HEK293 (cell line): ENCODE measurements at regions not wholly inside any gene's neighbourhood (a gene's known extent, or its start where the extent isn't known, plus 50 kb on each side); places are given as distances from the start of the nearest gene placed in this dataset.

ENCODE experiments used
- CTCF ChIA-PET: fragments of 350-600 bp; formaldehyde crosslinking; extraction: SDS; loops from one replicate; lab custom pipeline; 2021; ENCODE audit warnings: antibody characterized with exemption; lab: Yijun Ruan, JAX
- POLR2A ChIA-PET: fragments of 300-600 bp; formaldehyde crosslinking; extraction: SDS; loops from one replicate; lab custom pipeline; 2020; ENCODE audit warnings: antibody characterized with exemption, inconsistent platforms; lab: Yijun Ruan, JAX
- H3K27ac ChIP-seq: fragments of 200-500 bp; sonication (Bioruptor generic); 2 replicates; pipeline ENCODE4 v1.5.1; 2014; ENCODE audit warnings: low read depth, low read length, control low read depth, inconsistent platforms; ENCODE audit errors: extremely low read depth
- H3K36me3 ChIP-seq, 2 experiments: fragments of 200-500 bp in 1 of 2; sonication (Bioruptor generic) in 1 of 2; 1 replicate in 1 of 2; 2 replicates in 1 of 2; pipeline ENCODE4 v1.5.1; 2014 to 2017; ENCODE audit warnings: inconsistent platforms in 2 of 2, low read length in 2 of 2; ENCODE audit not compliant: control insufficient read depth in 2 of 2, insufficient read depth in 1 of 2
- H3K4me1 ChIP-seq: fragments of 200-500 bp; sonication (Bioruptor generic); 2 replicates; pipeline ENCODE4 v1.5.1; 2014; ENCODE audit warnings: mild to moderate bottlenecking, low read length, inconsistent platforms; ENCODE audit not compliant: control insufficient read depth, insufficient read depth
- H3K4me3 ChIP-seq: 2 replicates; pipeline ENCODE4 v1.5.1; 2011; ENCODE audit warnings: low read depth, mild to moderate bottlenecking, control low read depth, low read length, moderate library complexity
- H3K9me3 ChIP-seq: fragments of 200-500 bp; sonication (Bioruptor generic); 2 replicates; pipeline ENCODE4 v1.5.1; 2014; ENCODE audit warnings: low read depth, low read length, inconsistent platforms; ENCODE audit not compliant: control insufficient read depth, insufficient read depth
- KLF8 ChIP-seq: fragments of 450-650 bp; formaldehyde crosslinking; IDR thresholded peaks from 2 replicates; pipeline ENCODE4 v1.5.1; 2016; ENCODE audit warnings: missing biosample characterization, missing genetic modification characterization
- MEIS1 ChIP-seq: sonication (generic); formaldehyde crosslinking; IDR thresholded peaks from 2 replicates; pipeline ENCODE4 v1.8.1; 2022; ENCODE audit warnings: missing genetic modification reagents, mild to moderate bottlenecking, borderline replicate concordance
- PBX3 ChIP-seq: sonication (generic); formaldehyde crosslinking; IDR thresholded peaks from 2 replicates; pipeline ENCODE4 v1.8.1; 2022; ENCODE audit warnings: mild to moderate bottlenecking, moderate library complexity, missing genetic modification reagents
- PRDM2 ChIP-seq: fragments of 450-650 bp; formaldehyde crosslinking; IDR thresholded peaks from 2 replicates; pipeline ENCODE4 v1.5.1; 2016; ENCODE audit warnings: missing biosample characterization, missing genetic modification characterization, borderline replicate concordance
- PRDM6 ChIP-seq: fragments of 450-650 bp; formaldehyde crosslinking; IDR thresholded peaks from 2 replicates; pipeline ENCODE4 v1.5.1; 2017; ENCODE audit warnings: missing biosample characterization, missing genetic modification characterization
- TCF7L2 ChIP-seq: IDR thresholded peaks from 2 replicates; pipeline ENCODE4 v1.6.1; 2011; ENCODE audit warnings: low read depth, mild to moderate bottlenecking, inconsistent platforms, low read length, moderate library complexity, borderline replicate concordance
- WT1 ChIP-seq: fragments of 450-650 bp; formaldehyde crosslinking; IDR thresholded peaks from 2 replicates; pipeline ENCODE4 v1.5.1; 2016; ENCODE audit warnings: missing biosample characterization, missing genetic modification characterization
- ZFP37 ChIP-seq: fragments of 450-650 bp; formaldehyde crosslinking; IDR thresholded peaks from 2 replicates; pipeline ENCODE4 v1.5.1; 2016; ENCODE audit warnings: missing biosample characterization, missing genetic modification characterization
- ZNF114 ChIP-seq: fragments of 450-650 bp; formaldehyde crosslinking; IDR thresholded peaks from 2 replicates; pipeline ENCODE4 v1.5.0; 2017; ENCODE audit warnings: missing biosample characterization, missing genetic modification characterization
- ZNF169 ChIP-seq: fragments of 450-650 bp; formaldehyde crosslinking; IDR thresholded peaks from 2 replicates; pipeline ENCODE4 v1.5.1; 2016; ENCODE audit warnings: missing biosample characterization, missing genetic modification characterization
- ZNF175 ChIP-seq: fragments of 450-650 bp; formaldehyde crosslinking; IDR thresholded peaks from 2 replicates; pipeline ENCODE4 v1.5.1; 2016; ENCODE audit warnings: missing biosample characterization, missing genetic modification characterization
- ZNF292 ChIP-seq: fragments of 450-650 bp; formaldehyde crosslinking; IDR thresholded peaks from 2 replicates; pipeline ENCODE4 v1.5.1; 2016; ENCODE audit warnings: low read depth, missing biosample characterization, missing genetic modification characterization, borderline replicate concordance
- ZNF394 ChIP-seq: fragments of 450-650 bp; formaldehyde crosslinking; IDR thresholded peaks from 2 replicates; pipeline ENCODE4 v1.5.1; 2016; ENCODE audit warnings: missing biosample characterization, missing genetic modification characterization, mild to moderate bottlenecking, moderate library complexity, borderline replicate concordance
- ZNF544 ChIP-seq: fragments of 450-650 bp; formaldehyde crosslinking; IDR thresholded peaks from 2 replicates; pipeline ENCODE4 v1.5.0; 2017; ENCODE audit warnings: missing biosample characterization, missing genetic modification characterization
- ZNF549 ChIP-seq: fragments of 450-650 bp; IDR thresholded peaks from 2 replicates; pipeline ENCODE4 v1.5.1; 2018; ENCODE audit warnings: missing biosample characterization, missing genetic modification characterization, mild to moderate bottlenecking, inconsistent platforms, moderate library complexity
- ZNF629 ChIP-seq: fragments of 450-650 bp; formaldehyde crosslinking; IDR thresholded peaks from 2 replicates; pipeline ENCODE4 v1.5.1; 2017; ENCODE audit warnings: missing biosample characterization, missing genetic modification characterization
- ZNF692 ChIP-seq: fragments of 450-650 bp; formaldehyde crosslinking; IDR thresholded peaks from 2 replicates; pipeline ENCODE4 v1.5.1; 2016; ENCODE audit warnings: missing biosample characterization, missing genetic modification characterization
- ZSCAN16 ChIP-seq: fragments of 450-650 bp; formaldehyde crosslinking; IDR thresholded peaks from 2 replicates; pipeline ENCODE4 v1.5.1; 2016; ENCODE audit warnings: missing biosample characterization, missing genetic modification characterization
- ZSCAN30 ChIP-seq: fragments of 450-650 bp; IDR thresholded peaks from 2 replicates; pipeline ENCODE4 v1.5.1; 2018; ENCODE audit warnings: missing biosample characterization, mild to moderate bottlenecking, missing genetic modification characterization, moderate library complexity

GRCh38 chr2:47639467-47639866 is 68.7 kb upstream of the KCNK12 start:
- ChIA-PET POLR2A (no interaction called here), CTCF (interaction anchor here (0.7 to 1.1 kb wide), 2 partner anchors 8 to 15 kb away, joined by 3 read pairs; no protein-coding TSS in a partner anchor)
- TF ChIP-seq ZNF549 (tag by site-specific recombination) (no peak), KLF8 (tag by site-specific recombination) (no peak), ZNF394 (tag by site-specific recombination) (no peak), PBX3 (no peak), TCF7L2 (no peak), ZSCAN30 (tag by site-specific recombination) (no peak), PRDM2 (no peak), MEIS1 (no peak), ZNF544 (tag by site-specific recombination) (no peak), ZNF175 (tag by site-specific recombination) (no peak), ZNF114 (no peak), ZSCAN16 (tag by site-specific recombination) (no peak), ZNF169 (tag by site-specific recombination) (no peak), PRDM6 (tag by site-specific recombination) (no peak), WT1 (tag by site-specific recombination) (no peak), ZNF292 (no peak), ZNF629 (tag by site-specific recombination) (no peak), ZNF692 (tag by site-specific recombination) (no peak), ZFP37 (tag by site-specific recombination) (no peak)
- no peak overlapping the region for H3K27ac ChIP-seq
- no peak overlapping the region for H3K4me3 ChIP-seq
- no peaks in the 10 kb centered on the region for H3K4me1 ChIP-seq
- no peaks in the 10 kb centered on the region for H3K9me3 ChIP-seq
- H3K36me3 ChIP-seq, result no peaks in the 10 kb centered on the region
